CD14-positive monocyte (primary cell): ENCODE measurements at regions not wholly inside any gene's neighbourhood (a gene's known extent, or its start where the extent isn't known, plus 50 kb on each side); places are given as distances from the start of the nearest gene placed in this dataset.
"Not testable (repeated sequence)": the region's sequence is repeated elsewhere in the genome, so short reads cannot be mapped to it uniquely, and the experiment has no call there.

Source experiments
- DNase-seq, 3 donors: peaks; one replicate each; pipeline ENCODE4 v3.0.0-alpha.2; 2011 to 2022
- H2AFZ ChIP-seq: 2 replicates; pipeline ENCODE4 v1.6.0; 2012; ENCODE audit warnings: mild to moderate bottlenecking, low read depth, low read length, inconsistent platforms; ENCODE audit not compliant: insufficient read depth, poor library complexity, severe bottlenecking
- H3K27ac ChIP-seq, 2 donors: 1 replicate in 1 of 2; 2 replicates in 1 of 2; pipeline ENCODE4 v1.5.1; 2012 to 2013; ENCODE audit warnings: low read length in 2 of 2, control low read depth in 1 of 2, inconsistent platforms in 1 of 2, low read depth in 1 of 2, mild to moderate bottlenecking in 1 of 2
- H3K27me3 ChIP-seq, 2 donors: one replicate each; pipeline versions ENCODE4 v1.6.0 to v1.6.1; 2011 to 2013; ENCODE audit warnings: low read length in 2 of 2; ENCODE audit not compliant: control insufficient read depth in 2 of 2, insufficient read depth in 2 of 2
- H3K36me3 ChIP-seq, 2 donors: replicated peaks in 1 of 2; 1 replicate in 1 of 2; 2 replicates in 1 of 2; pipeline versions ENCODE4 v1.5.1 to v1.6.1; 2012 to 2013; ENCODE audit warnings: low read length in 2 of 2, control low read depth in 1 of 2, inconsistent platforms in 1 of 2, mild to moderate bottlenecking in 1 of 2; ENCODE audit not compliant: insufficient read depth in 2 of 2, control insufficient read depth in 1 of 2
- H3K4me1 ChIP-seq, 2 donors: 1 replicate in 1 of 2; 2 replicates in 1 of 2; pipeline versions ENCODE4 v1.5.1 to v1.6.1; 2012 to 2013; ENCODE audit warnings: low read length in 2 of 2, control low read depth in 1 of 2, inconsistent platforms in 1 of 2, mild to moderate bottlenecking in 1 of 2, moderate library complexity in 1 of 2; ENCODE audit not compliant: insufficient read depth in 2 of 2, control insufficient read depth in 1 of 2
- H3K4me2 ChIP-seq: replicated peaks from 2 replicates; pipeline ENCODE3; 2012; ENCODE audit warnings: low read length, moderate library complexity, mild to moderate bottlenecking; ENCODE audit not compliant: poor library complexity, severe bottlenecking; ENCODE audit errors: extremely low read depth
- H3K4me3 ChIP-seq, 3 experiments: fragments of 200-600 bp in 1 of 3; sonication (generic) in 1 of 3; replicated peaks in 1 of 3; 1 replicate in 2 of 3; 2 replicates in 1 of 3; pipeline ENCODE4 v1.5.1; 2011 to 2013; ENCODE audit warnings: low read length in 3 of 3, mild to moderate bottlenecking in 3 of 3, control low read depth in 2 of 3, low read depth in 2 of 3, inconsistent platforms in 1 of 3, moderate library complexity in 1 of 3
- H3K79me2 ChIP-seq: 2 replicates; pipeline ENCODE4 v1.6.0; 2012; ENCODE audit warnings: mild to moderate bottlenecking, control low read depth, inconsistent platforms, low read length, moderate library complexity; ENCODE audit not compliant: insufficient read depth
- H3K9ac ChIP-seq: 2 replicates; pipeline ENCODE4 v1.6.0; 2017; ENCODE audit warnings: low read length, mild to moderate bottlenecking; ENCODE audit not compliant: insufficient read depth, poor library complexity, severe bottlenecking
- H3K9me3 ChIP-seq, 2 donors: replicated peaks in 1 of 2; 1 replicate in 1 of 2; 2 replicates in 1 of 2; pipeline versions ENCODE4 v1.5.1 to v1.6.1; 2012 to 2013; ENCODE audit warnings: low read length in 2 of 2, control low read depth in 1 of 2; ENCODE audit not compliant: control insufficient read depth in 1 of 2, insufficient read depth in 1 of 2
- H4K20me1 ChIP-seq: 2 replicates; pipeline ENCODE4 v1.6.0; 2012; ENCODE audit warnings: mild to moderate bottlenecking, low read length, control low read depth, moderate library complexity; ENCODE audit not compliant: insufficient read depth
- H3K27ac Mint-ChIP-seq, 7 donors: one replicate each; pipeline ENCODE4 v1.8.0; 2020; ENCODE audit warnings: mild to moderate bottlenecking in 7 of 7, mixed read lengths in 7 of 7, moderate library complexity in 6 of 7, inconsistent platforms in 2 of 7
- H3K27me3 Mint-ChIP-seq, 3 donors: one replicate each; pipeline ENCODE4 v1.8.0; 2021 to 2022; ENCODE audit warnings: low read depth in 3 of 3, mild to moderate bottlenecking in 3 of 3, mixed read lengths in 3 of 3, moderate library complexity in 3 of 3, inconsistent platforms in 1 of 3
- H3K36me3 Mint-ChIP-seq, 2 donors: one replicate each; pipeline ENCODE4 v1.8.0; 2020; ENCODE audit warnings: mixed read lengths in 2 of 2, inconsistent platforms in 1 of 2, mild to moderate bottlenecking in 1 of 2
- H3K4me1 Mint-ChIP-seq: one replicate; pipeline ENCODE4 v1.8.0; 2020; ENCODE audit warnings: mild to moderate bottlenecking, mixed read lengths
- H3K4me3 Mint-ChIP-seq, 2 donors: one replicate each; pipeline ENCODE4 v1.8.0; 2020; ENCODE audit warnings: mild to moderate bottlenecking in 2 of 2, mixed read lengths in 2 of 2, moderate library complexity in 1 of 2
- H3K9me3 Mint-ChIP-seq, 7 donors: one replicate each; pipeline ENCODE4 v1.8.0; 2020 to 2022; ENCODE audit warnings: mixed read lengths in 7 of 7, mild to moderate bottlenecking in 6 of 7, moderate library complexity in 6 of 7, inconsistent platforms in 2 of 7
- CTCF ChIP-seq: fragments of 200-600 bp; IDR thresholded peaks from one replicate; pipeline ENCODE4 v1.8.0; 2022; ENCODE audit warnings: antibody characterized with exemption, mild to moderate bottlenecking
- WGBS: methylation state at CpG from one replicate; pipeline ENCODE4 v1.1.5; 2013; ENCODE audit warnings: missing lambda C conversion rate; ENCODE audit not compliant: insufficient coverage; 5-methylcytosine and 5-hydroxymethylcytosine counted together
- intact Hi-C, 2 donors: fragments of 100-400 bp; cut with micrococcal nuclease; formaldehyde crosslinking; loops; one replicate each; pipeline versions ENCODE4 v1.15.0 to v1.15.1; 2023

- no peaks in the 10 kb centered on the region for H4K20me1 ChIP-seq
- Mint-ChIP-seq H3K36me3 (no peaks in the 10 kb centered on the region), H3K4me3 (no peak overlapping the region), H3K9me3 (peaks cover 16 to 41% (median 35%) of the 10 kb centered on the region in 7 donors), H3K4me1 (no peaks in the 10 kb centered on the region), H3K27me3 (peaks cover 0 to 2% (median 0%) of the 10 kb centered on the region in 3 donors), H3K27ac (no peak overlapping the region)
- peaks cover 44 to 88% of the 10 kb centered on the region in 2 donors for H3K9me3 ChIP-seq
- TF ChIP-seq CTCF = no peak
- no peaks in the 10 kb centered on the region for H3K36me3 ChIP-seq
- H2AFZ ChIP-seq = no peak overlapping the region
- H3K4me1 ChIP-seq = no peaks in the 10 kb centered on the region
- no peak overlapping the region for H3K4me2 ChIP-seq
- H3K27ac ChIP-seq = no peak overlapping the region
- H3K79me2 ChIP-seq = no peaks in the 10 kb centered on the region
- no peak for DNase-seq
- H3K9ac ChIP-seq = no peak overlapping the region
- intact Hi-C loops = no loop called here
- 90% methylated on average over 18 of the region's 20 CpGs for WGBS
- H3K4me3 ChIP-seq = no peak overlapping the region
- H3K27me3 ChIP-seq = no peaks in the 10 kb centered on the region
Measured at GRCh38 chr6:168844821-168845609, 404.0 kb downstream of the SMOC2 start.

DNA sequence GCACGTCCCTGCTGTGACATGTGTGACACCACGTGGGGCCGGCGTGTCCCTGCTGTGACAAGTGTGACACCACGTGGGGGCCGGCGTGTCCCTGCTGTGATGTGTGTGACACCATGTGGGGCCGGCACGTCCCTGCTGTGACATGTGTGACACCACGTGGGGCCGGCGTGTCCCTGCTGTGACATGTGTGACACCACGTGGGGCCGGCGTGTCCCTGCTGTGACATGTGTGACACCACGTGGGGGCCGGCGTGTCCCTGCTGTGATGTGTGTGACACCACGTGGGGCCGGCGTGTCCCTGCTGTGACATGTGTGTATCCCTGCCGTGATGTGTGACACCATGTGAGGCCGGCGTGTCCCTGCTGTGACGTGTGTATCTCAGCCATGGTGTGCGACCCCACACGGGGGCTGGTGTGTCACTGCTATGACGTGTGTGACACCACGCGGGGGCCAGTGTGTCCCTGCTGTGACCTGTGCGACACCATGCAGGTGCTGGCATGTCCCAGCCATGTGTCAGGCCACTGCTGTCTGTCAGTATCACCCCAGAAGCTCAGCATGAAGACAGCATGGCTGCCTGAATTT lies 401.7 kb downstream of the SMOC2 start:
- H3K79me2 ChIP-seq, H3K4me2 ChIP-seq, H3K27ac ChIP-seq, H3K36me3 ChIP-seq, H3K27ac Mint-ChIP-seq, H2AFZ ChIP-seq, H3K9ac ChIP-seq, H4K20me1 ChIP-seq, DNase-seq, H3K36me3 Mint-ChIP-seq, H3K4me3 Mint-ChIP-seq, H3K4me3 ChIP-seq, H3K4me1 ChIP-seq, H3K27me3 Mint-ChIP-seq, H3K4me1 Mint-ChIP-seq, intact Hi-C loops, H3K27me3 ChIP-seq: not testable (repeated sequence)
- H3K9me3 Mint-ChIP-seq = peaks cover 17 to 46% (median 34%) of the 10 kb centered on the region in 7 donors
- 93% methylated on average over 30 of the region's 31 CpGs for WGBS
- H3K9me3 ChIP-seq = peaks cover 48 to 86% of the 10 kb centered on the region in 2 donors
